Activated naive CD4-positive, alpha-beta T cell treated with anti-CD3 and anti-CD28 coated beads, Interleukin-2, amount 50 U/mL, for 24 hours (primary cell): ENCODE measurements at regions not wholly inside any gene's neighbourhood (a gene's known extent, or its start where the extent isn't known, plus 50 kb on each side); places are given as distances from the start of the nearest gene placed in this dataset.

Experiments used
- H3K27ac Mint-ChIP-seq: one replicate; pipeline ENCODE4 v1.8.0; 2021; ENCODE audit warnings: mild to moderate bottlenecking, mixed read lengths
- H3K27me3 Mint-ChIP-seq: one replicate; pipeline ENCODE4 v1.8.0; 2021; ENCODE audit warnings: mixed read lengths
- H3K36me3 Mint-ChIP-seq: one replicate; pipeline ENCODE4 v1.8.0; 2021; ENCODE audit warnings: mixed read lengths
- H3K4me1 Mint-ChIP-seq: one replicate; pipeline ENCODE4 v1.8.0; 2021; ENCODE audit warnings: mixed read lengths
- H3K4me3 Mint-ChIP-seq: one replicate; pipeline ENCODE4 v1.8.0; 2021; ENCODE audit warnings: mild to moderate bottlenecking, mixed read lengths
- H3K9me3 Mint-ChIP-seq: one replicate; pipeline ENCODE4 v1.8.0; 2021; ENCODE audit warnings: mixed read lengths

DNA sequence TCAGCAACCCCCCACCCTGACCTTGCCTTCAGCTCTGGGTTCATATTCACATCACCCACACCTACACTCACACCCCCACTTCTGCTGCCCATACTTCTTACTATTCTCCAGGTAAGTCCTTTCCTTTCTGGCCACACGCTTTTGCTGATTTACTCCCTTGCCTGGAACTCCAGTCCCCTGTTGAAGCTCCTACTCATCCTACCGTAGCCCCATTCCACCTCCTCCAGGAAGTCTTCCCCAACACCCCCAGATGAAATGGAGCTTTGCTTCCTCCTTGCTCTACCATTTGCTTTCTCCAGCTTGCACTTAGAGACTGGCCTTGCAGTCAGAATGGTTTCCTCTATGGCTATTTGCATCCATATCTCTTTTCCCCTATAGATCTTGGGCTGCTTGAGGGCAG lies 182.3 kb downstream of the MELK start:
- H3K9me3 Mint-ChIP-seq = no peaks in the 10 kb centered on the region
- H3K27ac Mint-ChIP-seq = no peak overlapping the region
- H3K36me3 Mint-ChIP-seq = no peaks in the 10 kb centered on the region
- H3K4me3 Mint-ChIP-seq = no peak overlapping the region
- peaks cover 23% of the 10 kb centered on the region for H3K27me3 Mint-ChIP-seq
- H3K4me1 Mint-ChIP-seq = no peaks in the 10 kb centered on the region

- H3K4me3 Mint-ChIP-seq = no peak overlapping the region
- peaks cover 20% of the 10 kb centered on the region for H3K27me3 Mint-ChIP-seq
- H3K27ac Mint-ChIP-seq = no peak overlapping the region
- no peaks in the 10 kb centered on the region for H3K4me1 Mint-ChIP-seq
- H3K36me3 Mint-ChIP-seq = no peaks in the 10 kb centered on the region
- H3K9me3 Mint-ChIP-seq = no peaks in the 10 kb centered on the region
Observed at GRCh38 chr9:36759141-36759540, 186.4 kb downstream of the MELK start.

DNA sequence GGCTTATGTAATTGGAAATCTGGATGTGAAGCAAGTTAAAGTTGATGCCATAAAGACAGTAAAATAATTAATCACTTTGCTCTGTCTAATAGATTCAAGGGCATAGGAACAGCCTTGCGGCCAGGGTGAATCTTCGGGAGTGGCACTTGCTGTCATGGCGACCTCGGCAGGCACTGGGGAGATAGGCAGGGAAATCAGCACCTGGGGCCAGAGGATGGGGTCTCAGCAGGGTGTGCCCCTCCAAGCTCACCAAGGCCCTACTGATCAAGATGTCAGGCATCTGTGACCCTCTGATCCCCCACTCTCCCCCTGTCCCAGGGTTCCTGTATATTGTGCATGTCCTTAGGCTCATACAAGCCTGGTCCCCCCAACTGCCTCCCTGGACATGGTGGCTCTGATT lies 187.3 kb downstream of the MELK start:
- H3K27me3 Mint-ChIP-seq = peaks cover 16% of the 10 kb centered on the region
- no peak overlapping the region for H3K4me3 Mint-ChIP-seq
- H3K9me3 Mint-ChIP-seq = no peaks in the 10 kb centered on the region
- H3K4me1 Mint-ChIP-seq = no peaks in the 10 kb centered on the region
- no peaks in the 10 kb centered on the region for H3K36me3 Mint-ChIP-seq
- peak overlapping the region; percentile 64 for H3K27ac Mint-ChIP-seq

- Mint-ChIP-seq H3K36me3 (no peaks in the 10 kb centered on the region), H3K27ac (no peak overlapping the region), H3K9me3 (no peaks in the 10 kb centered on the region), H3K4me3 (no peak overlapping the region), H3K27me3 (peaks cover 11% of the 10 kb centered on the region), H3K4me1 (no peaks in the 10 kb centered on the region)
Observed at GRCh38 chr9:36760667-36761420, 188.1 kb downstream of the MELK start.

DNA sequence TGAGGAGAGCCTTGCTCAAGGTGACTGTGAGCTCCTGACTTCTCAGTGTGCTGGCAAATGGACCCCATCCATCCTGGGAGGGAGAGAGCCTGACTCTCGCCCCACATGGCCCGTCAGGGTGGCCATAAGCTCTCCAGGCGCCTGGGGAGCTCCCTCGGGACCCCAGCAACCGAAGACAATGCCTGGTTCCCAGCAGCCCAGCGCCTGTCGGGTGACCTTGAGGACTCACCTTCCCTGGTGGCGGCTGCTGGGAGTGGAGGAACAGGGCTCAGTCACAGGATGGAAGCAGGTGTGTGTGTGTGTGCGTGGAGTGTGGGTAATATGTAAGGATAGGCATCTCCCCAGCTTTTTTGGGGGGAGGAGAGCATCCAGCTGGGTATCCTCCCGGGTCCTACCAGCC lies 190.3 kb downstream of the MELK start:
- no peaks in the 10 kb centered on the region for H3K36me3 Mint-ChIP-seq
- H3K27ac Mint-ChIP-seq = no peak overlapping the region
- H3K27me3 Mint-ChIP-seq = peaks cover 6% of the 10 kb centered on the region
- no peaks in the 10 kb centered on the region for H3K4me1 Mint-ChIP-seq
- H3K9me3 Mint-ChIP-seq = no peaks in the 10 kb centered on the region
- no peak overlapping the region for H3K4me3 Mint-ChIP-seq

GRCh38 chr9:36763778-36764177 lies 191.1 kb downstream of the MELK start:
- Mint-ChIP-seq H3K36me3 (no peaks in the 10 kb centered on the region), H3K4me1 (no peaks in the 10 kb centered on the region), H3K9me3 (no peaks in the 10 kb centered on the region), H3K27me3 (peaks cover 6% of the 10 kb centered on the region), H3K4me3 (no peak overlapping the region), H3K27ac (no peak overlapping the region)

DNA sequence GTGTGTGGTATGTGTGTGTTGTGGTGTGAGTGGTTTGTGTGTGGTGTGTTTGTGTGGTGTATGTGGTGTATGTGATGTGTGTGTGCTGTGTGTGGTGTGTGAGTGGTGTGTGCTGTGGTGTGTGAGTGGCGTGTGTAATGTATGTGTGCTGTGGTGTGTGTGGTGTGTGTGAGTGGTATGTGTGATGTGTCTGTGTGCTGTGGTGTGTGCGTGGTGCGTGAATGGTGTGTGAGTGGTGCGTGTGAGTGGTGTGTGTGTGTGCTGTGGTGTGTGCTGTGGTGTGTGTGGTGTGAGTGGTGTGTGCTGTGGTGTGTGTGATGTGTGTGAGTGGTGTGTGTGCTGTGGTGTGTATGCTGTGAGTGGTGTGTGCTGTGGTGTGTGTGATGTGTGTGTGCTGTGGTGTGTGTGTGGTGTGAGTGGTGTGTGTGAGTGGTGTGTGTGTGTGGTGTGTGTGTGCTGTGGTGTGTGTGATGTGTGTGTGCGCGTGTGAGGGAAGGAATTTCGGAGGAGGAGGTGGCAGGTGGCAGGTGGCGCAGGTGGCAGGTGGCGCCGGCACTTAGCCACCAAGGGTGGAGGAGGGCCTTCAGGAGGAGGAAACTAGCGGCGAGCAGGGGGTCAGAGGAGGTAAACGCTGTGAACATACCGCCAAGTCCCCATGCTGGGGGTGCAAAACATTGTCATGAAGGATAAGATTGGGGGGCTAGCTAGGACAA lies 191.8 kb downstream of the MELK start:
- Mint-ChIP-seq H3K9me3 (no peaks in the 10 kb centered on the region), H3K27ac (no peak overlapping the region), H3K4me3 (no peak overlapping the region), H3K4me1 (no peaks in the 10 kb centered on the region), H3K27me3 (peaks cover 6% of the 10 kb centered on the region), H3K36me3 (no peaks in the 10 kb centered on the region)

DNA sequence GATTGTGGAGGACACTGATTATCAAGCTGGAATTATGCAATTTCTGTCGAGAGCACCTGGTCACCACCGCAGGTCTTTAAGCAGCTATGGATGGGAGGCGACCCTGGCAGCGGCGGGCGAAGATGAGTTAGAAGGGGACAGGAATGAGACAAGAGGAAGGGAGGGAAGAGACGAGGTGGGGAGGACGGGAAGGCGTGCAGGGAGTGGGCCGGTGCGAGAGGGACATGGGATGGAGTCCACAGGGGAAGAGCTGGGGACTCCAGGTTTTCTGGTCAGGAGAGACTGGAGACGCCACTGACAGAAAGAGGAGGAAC lies 192.3 kb downstream of the MELK start:
- H3K27ac Mint-ChIP-seq = no peak overlapping the region
- H3K4me3 Mint-ChIP-seq = no peak overlapping the region
- H3K9me3 Mint-ChIP-seq = no peaks in the 10 kb centered on the region
- no peaks in the 10 kb centered on the region for H3K4me1 Mint-ChIP-seq
- no peaks in the 10 kb centered on the region for H3K36me3 Mint-ChIP-seq
- peaks cover 2% of the 10 kb centered on the region for H3K27me3 Mint-ChIP-seq

DNA sequence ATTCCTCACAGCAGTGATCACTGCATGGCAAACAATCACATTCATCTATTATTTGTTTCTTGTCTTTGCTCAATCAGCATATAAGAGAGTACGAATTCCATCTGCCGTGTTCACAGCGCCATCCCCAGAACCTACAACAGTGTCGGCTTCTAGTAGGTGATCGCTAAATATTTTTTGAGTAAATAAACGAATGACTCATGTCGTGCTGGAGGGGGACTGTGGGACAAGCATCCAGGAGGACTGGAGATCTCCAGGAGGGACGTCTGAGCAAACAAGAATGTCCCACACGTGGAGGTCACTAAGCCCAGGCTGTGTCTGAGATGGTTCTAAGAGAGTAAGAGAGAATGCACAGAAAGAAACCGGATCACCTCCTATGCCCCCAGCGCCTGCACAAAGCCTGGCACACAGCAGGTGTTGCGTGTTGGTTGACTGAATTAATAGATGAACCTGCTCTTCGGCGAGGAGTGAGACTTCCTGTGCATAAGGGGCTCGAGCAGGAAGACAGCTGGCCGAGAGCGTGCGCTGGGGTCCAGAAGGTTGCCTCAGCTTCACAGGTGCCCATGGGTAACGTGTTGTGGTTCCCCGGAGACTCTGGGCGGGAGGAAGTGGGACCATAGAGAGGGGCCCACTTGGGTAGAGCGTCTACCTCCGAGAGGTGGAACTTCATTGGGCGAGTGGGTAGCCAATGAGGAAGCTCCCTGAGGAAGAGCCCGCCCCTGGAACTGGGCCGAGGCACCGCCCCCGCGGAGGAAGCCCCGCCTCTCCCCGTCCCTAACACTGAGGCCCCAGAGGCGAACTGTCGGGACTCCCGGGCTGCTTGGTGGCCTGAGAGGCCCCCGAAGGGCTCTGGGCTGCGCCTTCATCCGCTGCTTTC lies 193.0 kb downstream of the MELK start:
- H3K36me3 Mint-ChIP-seq = no peaks in the 10 kb centered on the region
- no peak overlapping the region for H3K4me3 Mint-ChIP-seq
- H3K27ac Mint-ChIP-seq = peak overlapping the region; percentile 26
- H3K9me3 Mint-ChIP-seq = no peaks in the 10 kb centered on the region
- peaks cover under 1% of the 10 kb centered on the region for H3K27me3 Mint-ChIP-seq
- no peaks in the 10 kb centered on the region for H3K4me1 Mint-ChIP-seq

DNA sequence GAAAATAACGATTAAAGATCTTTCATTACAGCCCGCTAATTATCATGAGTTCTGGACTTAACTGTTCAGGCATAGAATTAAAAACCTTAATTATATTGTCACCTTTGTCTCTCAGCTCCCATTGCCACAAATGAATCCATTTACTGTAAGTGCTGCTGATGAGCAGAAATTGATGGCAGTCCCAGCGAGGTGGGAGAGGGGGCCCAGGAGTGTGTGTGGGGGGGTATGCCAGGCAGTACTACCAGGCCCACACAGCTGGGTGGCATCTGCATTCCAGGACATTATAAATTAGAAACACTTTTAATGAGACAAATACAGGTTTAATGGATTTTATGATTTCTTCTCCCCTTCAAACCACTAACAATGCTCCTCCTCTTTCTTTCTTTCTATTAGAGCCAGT lies 196.0 kb downstream of the MELK start:
- H3K9me3 Mint-ChIP-seq = no peaks in the 10 kb centered on the region
- H3K36me3 Mint-ChIP-seq = no peaks in the 10 kb centered on the region
- H3K27ac Mint-ChIP-seq = no peak overlapping the region
- H3K27me3 Mint-ChIP-seq = no peaks in the 10 kb centered on the region
- H3K4me1 Mint-ChIP-seq = no peaks in the 10 kb centered on the region
- no peak overlapping the region for H3K4me3 Mint-ChIP-seq

DNA sequence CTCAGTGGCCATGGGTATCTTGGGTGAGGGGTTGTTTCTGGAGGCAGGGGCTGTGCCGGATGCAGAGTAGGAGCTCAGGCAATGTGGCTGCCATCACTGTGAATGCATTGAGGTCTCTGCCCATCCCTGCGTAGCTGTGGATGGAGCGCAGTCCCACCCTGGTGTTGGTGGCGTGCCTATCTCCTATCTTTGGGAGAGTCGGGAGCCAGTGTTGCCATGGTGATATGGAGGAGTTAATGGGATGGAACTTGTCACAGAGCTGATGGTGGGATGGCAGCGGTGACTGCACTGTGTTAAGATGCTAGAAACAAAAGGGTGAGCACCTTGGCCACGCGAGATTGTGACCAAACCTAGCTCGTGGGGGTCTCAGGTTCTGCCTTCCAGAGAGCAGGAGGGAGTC lies 197.3 kb downstream of the MELK start:
- no peak overlapping the region for H3K27ac Mint-ChIP-seq
- H3K9me3 Mint-ChIP-seq = no peaks in the 10 kb centered on the region
- no peaks in the 10 kb centered on the region for H3K36me3 Mint-ChIP-seq
- H3K4me3 Mint-ChIP-seq = no peak overlapping the region
- H3K27me3 Mint-ChIP-seq = peaks cover 2% of the 10 kb centered on the region
- H3K4me1 Mint-ChIP-seq = no peaks in the 10 kb centered on the region

DNA sequence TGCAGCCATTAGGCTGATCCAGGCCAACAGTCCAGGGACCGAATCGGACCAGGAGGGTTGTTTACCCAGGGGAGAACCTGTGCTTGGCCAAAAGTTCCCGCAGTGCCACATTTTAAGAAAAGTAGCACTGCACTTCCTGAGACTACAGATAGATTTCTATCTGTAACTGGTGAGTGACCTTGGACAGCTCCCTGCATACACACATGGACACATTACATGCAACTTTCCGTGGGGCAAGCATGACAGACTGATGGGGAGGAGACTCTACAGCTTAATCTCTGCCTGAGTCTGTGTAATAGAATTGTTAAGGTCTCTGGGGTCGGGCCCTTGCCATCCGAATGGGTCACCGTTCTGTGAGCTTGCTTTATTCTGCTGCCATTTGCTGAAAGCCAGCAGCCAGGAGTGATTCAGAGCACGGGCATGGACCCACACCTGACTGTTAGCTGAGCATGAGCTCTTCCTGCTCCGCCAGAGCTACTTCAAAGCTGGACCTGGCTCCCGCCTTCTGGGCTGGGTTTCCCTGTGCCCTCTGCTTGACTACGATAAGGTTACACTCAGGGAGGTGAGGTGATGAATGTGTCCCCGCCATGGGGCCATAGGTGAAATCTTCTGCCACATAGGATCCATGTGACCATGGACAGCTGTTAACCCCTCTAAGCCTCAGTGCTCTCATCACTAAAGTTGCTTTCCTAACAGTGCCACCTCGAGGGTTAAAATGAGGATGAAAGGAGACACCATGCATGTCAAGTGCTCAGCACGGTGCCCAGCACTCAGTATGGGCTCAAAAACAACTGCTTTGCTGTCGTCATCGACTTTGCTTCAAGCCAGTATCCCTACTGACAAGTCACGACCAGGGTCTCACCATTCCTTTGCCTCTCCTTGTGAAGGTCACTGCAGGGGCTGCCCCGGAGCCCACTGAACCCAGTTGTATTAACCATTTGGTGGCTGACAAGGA lies 200.0 kb downstream of the MELK start:
- H3K4me1 Mint-ChIP-seq = no peaks in the 10 kb centered on the region
- no peaks in the 10 kb centered on the region for H3K36me3 Mint-ChIP-seq
- H3K4me3 Mint-ChIP-seq = no peak overlapping the region
- peaks cover 5% of the 10 kb centered on the region for H3K27me3 Mint-ChIP-seq
- no peak overlapping the region for H3K27ac Mint-ChIP-seq
- H3K9me3 Mint-ChIP-seq = no peaks in the 10 kb centered on the region

DNA sequence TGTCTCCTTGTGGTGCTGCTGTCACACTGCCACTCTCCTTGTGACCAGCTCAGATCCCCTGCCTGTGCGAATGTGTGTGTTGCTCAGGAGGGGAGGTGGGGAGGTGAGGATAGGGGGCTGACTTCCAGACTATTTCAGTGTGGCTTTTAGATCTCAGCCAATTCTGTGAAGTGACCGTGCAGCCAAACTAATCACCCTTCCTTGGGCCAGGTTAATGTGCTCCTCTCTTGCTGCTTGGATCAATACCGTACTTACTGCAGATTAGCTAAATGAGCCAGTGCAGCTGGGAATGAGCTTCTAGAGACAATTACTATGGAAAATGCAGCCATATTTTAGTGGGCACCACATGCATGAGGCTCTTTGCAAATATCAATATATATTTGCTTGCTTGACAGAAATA lies 206.0 kb downstream of the MELK start:
- Mint-ChIP-seq H3K27ac (no peak overlapping the region), H3K9me3 (no peaks in the 10 kb centered on the region), H3K36me3 (no peaks in the 10 kb centered on the region), H3K4me1 (no peaks in the 10 kb centered on the region), H3K27me3 (peaks cover 21% of the 10 kb centered on the region), H3K4me3 (no peak overlapping the region)

- H3K27me3 Mint-ChIP-seq = peaks cover 26% of the 10 kb centered on the region
- no peaks in the 10 kb centered on the region for H3K9me3 Mint-ChIP-seq
- H3K27ac Mint-ChIP-seq = no peak overlapping the region
- H3K4me1 Mint-ChIP-seq = no peaks in the 10 kb centered on the region
- no peaks in the 10 kb centered on the region for H3K36me3 Mint-ChIP-seq
- no peak overlapping the region for H3K4me3 Mint-ChIP-seq
Observed at GRCh38 chr9:36779582-36779981, 206.9 kb downstream of the MELK start.

DNA sequence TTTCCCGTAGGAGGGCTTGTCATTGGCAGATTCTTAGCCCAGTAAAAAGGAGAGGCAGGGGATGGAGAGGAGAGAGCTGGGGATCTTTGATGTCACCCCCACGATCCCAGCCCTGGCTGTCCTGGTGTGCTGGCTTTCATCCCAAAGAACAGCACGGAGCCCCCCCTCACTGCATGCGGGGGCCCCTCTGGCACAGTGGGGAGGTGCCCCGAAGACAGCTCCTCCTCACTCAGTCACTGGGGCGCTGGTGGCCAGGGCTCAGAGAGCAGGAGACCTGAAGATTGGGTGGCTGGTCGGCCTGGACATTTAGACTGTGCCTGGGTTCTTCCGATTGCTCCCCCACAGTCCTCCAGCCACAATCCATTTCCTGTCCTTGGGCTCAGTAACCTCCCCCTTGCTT lies 207.5 kb downstream of the MELK start:
- Mint-ChIP-seq H3K27ac (no peak overlapping the region), H3K9me3 (no peaks in the 10 kb centered on the region), H3K27me3 (peaks cover 27% of the 10 kb centered on the region), H3K36me3 (no peaks in the 10 kb centered on the region), H3K4me1 (no peaks in the 10 kb centered on the region), H3K4me3 (no peak overlapping the region)
